ENCODE measurements at regions not wholly inside any gene's neighbourhood (a gene's known extent, or its start where the extent isn't known, plus 50 kb on each side); places are given as distances from the start of the nearest gene placed in this dataset.

DNA sequence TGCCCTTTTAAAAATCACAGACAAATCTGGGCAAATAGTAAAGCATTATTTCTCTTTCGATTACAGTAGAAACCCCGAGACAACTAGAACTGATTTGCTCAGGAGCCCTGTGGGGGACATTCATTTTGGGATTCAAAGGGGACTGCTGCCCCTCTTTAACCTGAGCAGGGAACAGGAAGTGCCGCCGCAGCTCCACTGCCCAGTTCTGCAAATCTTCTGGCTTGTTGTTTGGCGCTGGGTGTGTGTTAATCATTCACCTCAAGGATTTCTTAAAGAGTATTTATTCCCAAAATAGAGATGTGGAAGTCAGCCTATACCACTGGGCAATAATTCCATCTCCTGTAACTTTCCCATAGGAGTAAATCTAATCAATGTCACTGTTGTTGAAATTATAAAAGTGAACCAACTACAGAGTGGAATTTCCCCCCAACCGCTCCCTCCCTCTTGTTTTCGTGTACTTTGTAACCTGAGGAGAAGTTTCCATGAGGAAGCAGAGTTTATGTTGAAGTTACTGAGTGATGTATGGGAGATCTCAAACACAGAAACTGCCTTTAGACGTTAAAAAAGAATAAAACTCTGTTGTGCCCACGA is 515.8 kb downstream of the KLF12 start:
- intact Hi-C loops (cut with micrococcal nuclease) = no loop called here
- H3K4me3 Mint-ChIP-seq = no peak overlapping the region
- H3K27me3 Mint-ChIP-seq (ENCODE audit: low read depth in 3 of 3) = peaks cover 0 to 3% (median 0%) of the 10 kb centered on the region in 3 donors
- no peak overlapping the region for H3K9ac ChIP-seq (ENCODE audit: insufficient read depth, low read length, poor library complexity, severe bottlenecking)
- no peak overlapping the region for H3K27ac ChIP-seq (ENCODE audit: low read depth in 1 of 2, low read length in 2 of 2)
- H3K36me3 ChIP-seq (replicated peaks in 1 of 2; ENCODE audit: control insufficient read depth in 1 of 2, insufficient read depth in 2 of 2, low read length in 2 of 2) = no peaks in the 10 kb centered on the region
- peaks cover 0 to 7% of the 10 kb centered on the region in 2 donors for H3K9me3 ChIP-seq (replicated peaks in 1 of 2; ENCODE audit: control insufficient read depth in 1 of 2, insufficient read depth in 1 of 2, low read length in 2 of 2)
- H3K36me3 Mint-ChIP-seq = no peaks in the 10 kb centered on the region
- no peaks in the 10 kb centered on the region for H3K27me3 ChIP-seq (ENCODE audit: control insufficient read depth in 2 of 2, insufficient read depth in 2 of 2, low read length in 2 of 2)
- H3K79me2 ChIP-seq (ENCODE audit: insufficient read depth, low read length) = no peaks in the 10 kb centered on the region
- TF ChIP-seq, protein P1, sequence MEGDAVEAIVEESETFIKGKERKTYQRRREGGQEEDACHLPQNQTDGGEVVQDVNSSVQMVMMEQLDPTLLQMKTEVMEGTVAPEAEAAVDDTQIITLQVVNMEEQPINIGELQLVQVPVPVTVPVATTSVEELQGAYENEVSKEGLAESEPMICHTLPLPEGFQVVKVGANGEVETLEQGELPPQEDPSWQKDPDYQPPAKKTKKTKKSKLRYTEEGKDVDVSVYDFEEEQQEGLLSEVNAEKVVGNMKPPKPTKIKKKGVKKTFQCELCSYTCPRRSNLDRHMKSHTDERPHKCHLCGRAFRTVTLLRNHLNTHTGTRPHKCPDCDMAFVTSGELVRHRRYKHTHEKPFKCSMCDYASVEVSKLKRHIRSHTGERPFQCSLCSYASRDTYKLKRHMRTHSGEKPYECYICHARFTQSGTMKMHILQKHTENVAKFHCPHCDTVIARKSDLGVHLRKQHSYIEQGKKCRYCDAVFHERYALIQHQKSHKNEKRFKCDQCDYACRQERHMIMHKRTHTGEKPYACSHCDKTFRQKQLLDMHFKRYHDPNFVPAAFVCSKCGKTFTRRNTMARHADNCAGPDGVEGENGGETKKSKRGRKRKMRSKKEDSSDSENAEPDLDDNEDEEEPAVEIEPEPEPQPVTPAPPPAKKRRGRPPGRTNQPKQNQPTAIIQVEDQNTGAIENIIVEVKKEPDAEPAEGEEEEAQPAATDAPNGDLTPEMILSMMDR (IDR thresholded peaks at IDR 0.05) = no peak
- H3K4me3 ChIP-seq (replicated peaks in 1 of 3; ENCODE audit: low read depth in 2 of 3, low read length in 3 of 3) = no peak overlapping the region
- no peak for DNase-seq
- no peaks in the 10 kb centered on the region for H4K20me1 ChIP-seq (ENCODE audit: insufficient read depth, low read length)
- H3K9me3 Mint-ChIP-seq = peaks cover 0 to 10% (median 2%) of the 10 kb centered on the region in 7 donors
- no peak overlapping the region for H3K4me2 ChIP-seq (replicated peaks; ENCODE audit: extremely low read depth, low read length, poor library complexity, severe bottlenecking)
- no peaks in the 10 kb centered on the region for H3K4me1 ChIP-seq (ENCODE audit: control insufficient read depth in 1 of 2, insufficient read depth in 2 of 2, low read length in 2 of 2)
- H3K27ac Mint-ChIP-seq = no peak overlapping the region
- H2AFZ ChIP-seq (ENCODE audit: insufficient read depth, low read depth, low read length, poor library complexity, severe bottlenecking) = no peak overlapping the region
- 92% methylated on average over 2 of the region's 9 CpGs for WGBS (ENCODE audit: insufficient coverage)
- no peaks in the 10 kb centered on the region for H3K4me1 Mint-ChIP-seq

- no peak overlapping the region for H2AFZ ChIP-seq (ENCODE audit: insufficient read depth, low read depth, low read length, poor library complexity, severe bottlenecking)
- 5% methylated on average over 2 of the region's 3 CpGs for WGBS (ENCODE audit: insufficient coverage)
- H4K20me1 ChIP-seq (ENCODE audit: insufficient read depth, low read length) = no peaks in the 10 kb centered on the region
- H3K4me1 ChIP-seq (ENCODE audit: control insufficient read depth in 1 of 2, insufficient read depth in 2 of 2, low read length in 2 of 2) = no peaks in the 10 kb centered on the region
- H3K4me3 ChIP-seq (replicated peaks in 1 of 3; ENCODE audit: low read depth in 2 of 3, low read length in 3 of 3) = no peak overlapping the region
- peaks cover 0 to 7% of the 10 kb centered on the region in 2 donors for H3K9me3 ChIP-seq (replicated peaks in 1 of 2; ENCODE audit: control insufficient read depth in 1 of 2, insufficient read depth in 1 of 2, low read length in 2 of 2)
- H3K4me2 ChIP-seq (replicated peaks; ENCODE audit: extremely low read depth, low read length, poor library complexity, severe bottlenecking) = no peak overlapping the region
- H3K79me2 ChIP-seq (ENCODE audit: insufficient read depth, low read length) = no peaks in the 10 kb centered on the region
- H3K27ac ChIP-seq (ENCODE audit: low read depth in 1 of 2, low read length in 2 of 2) = no peak overlapping the region
- intact Hi-C loops (cut with micrococcal nuclease) = no loop called here
- Mint-ChIP-seq H3K4me3 (no peak overlapping the region), H3K9me3 (peaks cover 0 to 10% (median 2%) of the 10 kb centered on the region in 7 donors), H3K4me1 (no peaks in the 10 kb centered on the region), H3K36me3 (no peaks in the 10 kb centered on the region), H3K27ac (no peak overlapping the region), H3K27me3 (ENCODE audit: low read depth in 3 of 3) (peaks cover 0 to 3% (median 0%) of the 10 kb centered on the region in 3 donors)
- TF ChIP-seq, protein P1 (IDR thresholded peaks at IDR 0.05) = no peak
- no peaks in the 10 kb centered on the region for H3K27me3 ChIP-seq (ENCODE audit: control insufficient read depth in 2 of 2, insufficient read depth in 2 of 2, low read length in 2 of 2)
- H3K9ac ChIP-seq (ENCODE audit: insufficient read depth, low read length, poor library complexity, severe bottlenecking) = no peak overlapping the region
- no peak for DNase-seq
- no peaks in the 10 kb centered on the region for H3K36me3 ChIP-seq (replicated peaks in 1 of 2; ENCODE audit: control insufficient read depth in 1 of 2, insufficient read depth in 2 of 2, low read length in 2 of 2)
Measured at GRCh38 chr13:73616861-73617260, 517.3 kb downstream of the KLF12 start.

Measured in CD14-positive monocyte (primary cell).